A673 (cell line): ENCODE measurements at regions not wholly inside any gene's neighbourhood (a gene's known extent, or its start where the extent isn't known, plus 50 kb on each side); places are given as distances from the start of the nearest gene placed in this dataset.
"Not testable (repeated sequence)": the region's sequence is repeated elsewhere in the genome, so short reads cannot be mapped to it uniquely, and the experiment has no call there.

Experiments
- BruUV-seq: library from RNA; stranded (reverse); fragments of 400-500 nt; replicated peaks from 2 replicates; lab custom pipeline; 2021; lab: Mats Ljungman, UMichigan
- CTCF ChIA-PET: fragments of 300-600 bp; sonication (Branson Sonifier 250); formaldehyde crosslinking; loops from one replicate; lab custom pipeline; 2022; ENCODE audit warnings: antibody characterized with exemption; lab: Charles Lee
- POLR2A ChIA-PET: fragments of 300-600 bp; sonication (Branson Sonifier 250); formaldehyde crosslinking; loops from one replicate; lab custom pipeline; 2022; ENCODE audit warnings: antibody characterized with exemption; ENCODE audit not compliant: low non-redundant PET; lab: Charles Lee
- DNase-seq: peaks from one replicate; pipeline ENCODE4 v3.0.0-alpha.2; 2015; ENCODE audit warnings: low spot score
- H3K27ac ChIP-seq: fragments of 200-600 bp; sonication (generic); 2 replicates; pipeline ENCODE4 v1.5.1; 2016; ENCODE audit warnings: mixed run types, low read depth, mild to moderate bottlenecking, mixed read lengths, antibody characterized with exemption, low read length; ENCODE audit not compliant: poor library complexity, severe bottlenecking
- H3K27me3 ChIP-seq: fragments of 200-600 bp; sonication (generic); replicated peaks from 2 replicates; pipeline ENCODE4 v1.6.1; 2017; ENCODE audit warnings: mixed run types, low read depth, mild to moderate bottlenecking, mixed read lengths, antibody characterized with exemption, low read length; ENCODE audit not compliant: insufficient read depth, poor library complexity
- H3K36me3 ChIP-seq: fragments of 200-600 bp; sonication (generic); 2 replicates; pipeline ENCODE4 v1.6.1; 2016; ENCODE audit warnings: mixed run types, mild to moderate bottlenecking, mixed read lengths, antibody characterized with exemption, low read length; ENCODE audit not compliant: insufficient read depth, poor library complexity, severe bottlenecking
- H3K4me1 ChIP-seq: fragments of 200-600 bp; sonication (generic); 2 replicates; pipeline ENCODE4 v1.6.1; 2017; ENCODE audit warnings: mixed run types, mild to moderate bottlenecking, mixed read lengths, antibody characterized with exemption, low read length; ENCODE audit not compliant: insufficient read depth, poor library complexity, severe bottlenecking
- H3K4me3 ChIP-seq: fragments of 200-600 bp; sonication (generic); 2 replicates; pipeline ENCODE4 v1.5.1; 2016; ENCODE audit warnings: low read depth, mixed run types, mild to moderate bottlenecking, mixed read lengths, low read length; ENCODE audit not compliant: poor library complexity, severe bottlenecking
- H3K9me3 ChIP-seq: fragments of 200-600 bp; sonication (generic); 2 replicates; pipeline ENCODE4 v1.6.1; 2016; ENCODE audit warnings: mixed run types, low read depth, mild to moderate bottlenecking, mixed read lengths, antibody characterized with exemption, low read length; ENCODE audit not compliant: poor library complexity, severe bottlenecking
- intact Hi-C: fragments of 100-400 bp; cut with micrococcal nuclease; formaldehyde crosslinking; loops from one replicate; pipeline ENCODE4 v1.10.0; 2022; ENCODE audit not compliant: unreplicated experiment

- CTCF ChIA-PET, H3K9me3 ChIP-seq, H3K27ac ChIP-seq, H3K4me1 ChIP-seq, intact Hi-C loops, H3K36me3 ChIP-seq, BruUV-seq, POLR2A ChIA-PET, DNase-seq, H3K27me3 ChIP-seq, H3K4me3 ChIP-seq: not testable (repeated sequence)
Observed at GRCh38 chr1:206299181-206299791, 95.9 kb downstream of the SRGAP2 start.

- H3K27me3 ChIP-seq, H3K4me3 ChIP-seq, DNase-seq, H3K36me3 ChIP-seq, POLR2A ChIA-PET, H3K9me3 ChIP-seq, BruUV-seq, intact Hi-C loops, CTCF ChIA-PET, H3K4me1 ChIP-seq, H3K27ac ChIP-seq: not testable (repeated sequence)
Observed at GRCh38 chr1:206299942-206300341, 96.6 kb downstream of the SRGAP2 start.

GRCh38 chr1:206302056-206302455 lies 98.7 kb downstream of the SRGAP2 start:
- H3K36me3 ChIP-seq, intact Hi-C loops, H3K4me1 ChIP-seq, H3K4me3 ChIP-seq, CTCF ChIA-PET, BruUV-seq, H3K27me3 ChIP-seq, H3K9me3 ChIP-seq, DNase-seq, H3K27ac ChIP-seq, POLR2A ChIA-PET: not testable (repeated sequence)

GRCh38 chr1:206307442-206307841 lies 104.1 kb downstream of the SRGAP2 start:
- H3K4me1 ChIP-seq, POLR2A ChIA-PET, H3K27ac ChIP-seq, H3K4me3 ChIP-seq, H3K36me3 ChIP-seq, BruUV-seq, CTCF ChIA-PET, H3K9me3 ChIP-seq, H3K27me3 ChIP-seq, DNase-seq, intact Hi-C loops: not testable (repeated sequence)

GRCh38 chr1:206310948-206311347 lies 107.6 kb downstream of the SRGAP2 start:
- POLR2A ChIA-PET, H3K27me3 ChIP-seq, BruUV-seq, DNase-seq, intact Hi-C loops, H3K4me3 ChIP-seq, CTCF ChIA-PET, H3K4me1 ChIP-seq, H3K36me3 ChIP-seq, H3K27ac ChIP-seq, H3K9me3 ChIP-seq: not testable (repeated sequence)

- H3K27ac ChIP-seq, POLR2A ChIA-PET, H3K9me3 ChIP-seq, CTCF ChIA-PET, H3K36me3 ChIP-seq, intact Hi-C loops, BruUV-seq, H3K27me3 ChIP-seq, H3K4me3 ChIP-seq, H3K4me1 ChIP-seq, DNase-seq: not testable (repeated sequence)
Observed at GRCh38 chr1:206311611-206312273, 108.4 kb downstream of the SRGAP2 start.

GRCh38 chr1:206312274-206312665 lies 108.9 kb downstream of the SRGAP2 start:
- H3K4me3 ChIP-seq, H3K27me3 ChIP-seq, CTCF ChIA-PET, H3K9me3 ChIP-seq, POLR2A ChIA-PET, H3K4me1 ChIP-seq, H3K27ac ChIP-seq, H3K36me3 ChIP-seq, intact Hi-C loops, BruUV-seq, DNase-seq: not testable (repeated sequence)
